Suppressor macrophage treated with lipopolysaccharide for 1 hour (primary cell): ENCODE measurements at regions not wholly inside any gene's neighbourhood (a gene's known extent, or its start where the extent isn't known, plus 50 kb on each side); places are given as distances from the start of the nearest gene placed in this dataset.
"Not testable (repeated sequence)": the region's sequence is repeated elsewhere in the genome, so short reads cannot be mapped to it uniquely, and the experiment has no call there.

ENCODE experiments used
- DNase-seq, 3 donors: peaks; one replicate each; pipeline ENCODE4 v3.0.0-alpha.2; 2020 to 2022

DNA sequence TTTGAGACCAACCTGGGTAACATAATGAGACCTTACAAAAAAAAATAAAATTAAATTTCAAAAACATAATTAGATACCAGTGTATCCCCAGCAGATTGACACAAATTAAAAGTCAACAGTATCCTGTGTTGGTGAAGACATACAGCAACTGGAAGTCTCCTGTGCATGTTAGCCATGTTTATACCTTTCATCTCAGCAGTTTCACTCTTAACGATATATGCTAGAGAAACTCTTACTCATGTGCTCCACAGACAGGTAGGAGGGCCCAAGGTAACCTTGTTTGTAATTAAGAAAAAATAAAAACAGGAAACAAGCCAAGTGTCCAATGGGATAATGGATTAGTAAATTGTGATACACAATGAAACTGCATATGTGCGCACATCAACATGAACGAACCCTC lies 50.1 kb upstream of the N4BP3 start:
- DNase-seq, result peak in 1 of 3 donors; percentile 17

DNA sequence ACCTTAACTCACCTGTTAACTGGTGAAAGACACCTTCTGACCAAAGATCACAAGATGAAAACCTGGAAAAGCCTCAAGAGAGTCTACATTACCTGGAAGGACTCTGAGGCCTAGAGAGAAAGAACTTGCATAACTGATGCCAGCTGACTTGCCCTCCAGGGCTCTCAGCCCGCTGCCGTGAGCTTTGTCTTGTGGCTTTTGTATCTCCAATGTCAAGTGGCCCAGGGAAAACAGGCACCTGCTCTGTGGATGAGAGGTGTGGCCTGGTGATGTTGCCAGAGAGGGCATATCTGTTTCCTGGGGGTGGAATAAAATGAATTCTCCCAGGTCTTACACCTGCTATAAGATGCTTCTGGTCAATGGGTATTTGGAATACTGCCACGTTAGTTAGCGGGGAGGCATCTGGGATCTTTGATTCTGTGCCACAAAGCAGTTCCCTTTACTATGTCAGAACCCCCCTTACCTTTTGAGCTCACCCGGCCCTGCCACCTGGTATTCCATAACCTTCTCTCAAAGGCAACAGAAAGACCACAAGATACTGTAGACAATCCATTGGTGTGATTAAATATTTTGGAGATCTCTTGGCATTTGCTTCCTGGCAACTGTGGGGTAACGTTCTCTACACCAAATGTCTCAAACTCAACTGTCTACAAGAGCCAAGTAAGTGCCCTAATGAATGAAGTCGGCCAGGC lies 54.9 kb upstream of the N4BP3 start:
- DNase-seq, result peak in 1 of 3 donors; percentile 5

DNA sequence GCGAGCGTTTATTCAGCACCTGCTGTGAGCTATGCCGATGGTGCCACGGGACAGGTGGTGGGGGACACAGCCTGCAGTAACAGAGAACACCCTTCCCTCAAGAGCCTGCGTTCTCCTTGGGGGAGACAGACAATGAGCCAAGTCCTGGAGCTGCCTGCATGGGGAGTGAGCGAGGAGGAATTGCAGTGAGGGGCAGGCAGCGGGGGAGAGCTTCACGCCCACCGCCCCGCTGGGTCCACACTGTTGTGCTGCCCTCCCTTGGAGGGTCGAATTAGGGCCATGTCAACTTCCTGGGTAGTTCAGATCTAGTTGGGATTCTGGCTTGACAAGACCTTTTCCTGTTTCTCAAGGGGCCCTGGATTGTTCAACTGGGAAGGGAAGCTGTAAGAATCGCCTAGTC lies 55.5 kb upstream of the N4BP3 start:
- peak in 1 of 3 donors; percentile 12 for DNase-seq

DNA sequence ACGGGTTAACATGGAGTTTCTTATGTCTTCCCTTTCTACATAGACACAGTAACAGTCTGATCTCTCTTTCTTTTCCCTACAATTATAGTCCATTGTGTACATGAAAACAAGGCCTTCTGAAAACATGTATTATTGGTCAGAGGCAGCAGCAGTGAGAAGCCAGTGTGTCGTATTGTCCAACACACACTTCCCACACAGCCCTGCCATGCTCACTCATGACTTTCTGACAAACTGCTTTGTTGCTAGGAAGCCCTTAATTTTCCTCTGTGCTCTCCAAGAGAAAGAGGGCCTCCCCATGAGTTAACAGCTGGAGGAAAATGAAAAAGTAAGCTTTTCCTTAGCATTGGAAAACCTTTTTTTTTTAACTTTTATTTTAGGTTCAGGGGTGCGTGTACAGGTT lies 56.4 kb upstream of the N4BP3 start:
- no peak for DNase-seq

DNA sequence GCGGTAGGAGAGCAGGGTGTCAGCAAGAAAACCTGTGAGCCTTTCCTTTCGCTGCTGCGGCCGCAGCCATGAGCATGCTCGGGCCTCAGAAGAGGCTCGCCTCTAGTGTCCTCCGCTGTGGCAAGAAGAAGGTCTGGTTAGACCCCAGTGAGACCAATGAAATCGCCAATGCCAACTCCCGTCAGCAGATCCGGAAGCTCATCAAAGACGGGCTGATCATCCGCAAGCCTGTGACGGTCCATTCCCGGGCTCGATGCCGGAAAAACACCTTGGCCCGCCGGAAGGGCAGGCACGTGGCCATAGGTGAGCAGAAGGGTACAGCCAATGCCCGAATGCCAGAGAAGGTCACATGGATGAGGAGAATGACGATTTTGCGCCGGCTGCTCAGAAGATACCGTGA lies 57.8 kb upstream of the N4BP3 start:
- DNase-seq, result peak in 1 of 3 donors; percentile 11

DNA sequence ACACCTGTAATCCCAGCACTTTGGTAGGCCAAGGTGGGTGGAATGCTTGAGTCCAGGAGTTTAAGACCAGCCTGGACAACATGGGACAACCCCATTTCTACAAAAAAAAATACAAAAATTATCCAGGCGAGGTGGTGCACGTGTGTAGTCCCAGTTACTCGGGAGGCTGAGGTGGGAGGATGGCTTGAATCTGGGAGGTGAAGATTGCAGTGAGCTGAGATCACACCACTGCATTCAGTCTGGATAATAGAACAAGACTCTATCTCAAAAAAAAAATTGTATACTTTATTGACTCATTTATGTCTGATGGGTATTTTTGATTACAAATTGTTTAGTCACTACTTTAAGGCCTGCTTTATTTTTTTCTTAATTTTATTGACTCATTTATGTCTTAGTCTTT lies 56.0 kb upstream of the PROP1 start:
- not testable (repeated sequence) for DNase-seq

DNA sequence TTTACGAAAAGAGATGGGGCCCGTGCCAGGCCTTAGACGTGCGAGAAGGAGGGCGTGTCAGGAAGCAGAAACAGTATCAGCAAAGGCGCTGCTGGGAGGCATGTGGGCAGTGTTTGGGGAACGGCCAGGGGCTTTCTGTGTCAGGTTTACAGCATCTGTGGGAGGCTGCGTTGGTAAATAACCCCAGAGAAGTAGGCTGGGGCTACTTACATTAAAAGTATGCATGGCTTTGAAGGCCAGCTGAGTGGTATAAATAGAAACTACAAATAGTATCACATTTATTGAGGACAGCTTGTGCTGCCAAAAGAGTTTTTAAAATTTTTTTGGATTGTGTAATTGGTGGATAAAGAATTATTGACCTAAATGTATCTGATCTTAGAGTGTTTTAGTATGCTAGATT lies 54.8 kb upstream of the PROP1 start:
- not testable (repeated sequence) for DNase-seq

DNA sequence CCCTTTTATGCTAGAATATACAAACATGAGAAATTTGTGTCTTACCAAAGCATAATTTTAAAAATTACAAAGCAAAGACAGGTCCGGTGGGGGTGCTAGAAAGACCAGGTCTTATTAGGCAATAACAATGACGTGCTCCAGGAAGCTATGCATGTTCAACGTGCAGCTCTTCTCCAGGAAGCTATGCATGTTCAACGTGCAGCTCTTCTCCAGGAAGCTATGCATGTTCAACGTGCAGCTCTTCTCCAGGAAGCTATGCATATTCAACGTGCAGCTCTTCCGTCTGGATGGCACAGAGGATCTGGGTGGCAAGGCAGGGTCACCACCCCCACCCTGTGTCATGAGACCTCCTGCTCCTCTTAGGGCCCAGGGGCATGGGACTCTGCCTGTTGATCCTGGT lies 51.9 kb upstream of the PROP1 start:
- not testable (repeated sequence) for DNase-seq

DNA sequence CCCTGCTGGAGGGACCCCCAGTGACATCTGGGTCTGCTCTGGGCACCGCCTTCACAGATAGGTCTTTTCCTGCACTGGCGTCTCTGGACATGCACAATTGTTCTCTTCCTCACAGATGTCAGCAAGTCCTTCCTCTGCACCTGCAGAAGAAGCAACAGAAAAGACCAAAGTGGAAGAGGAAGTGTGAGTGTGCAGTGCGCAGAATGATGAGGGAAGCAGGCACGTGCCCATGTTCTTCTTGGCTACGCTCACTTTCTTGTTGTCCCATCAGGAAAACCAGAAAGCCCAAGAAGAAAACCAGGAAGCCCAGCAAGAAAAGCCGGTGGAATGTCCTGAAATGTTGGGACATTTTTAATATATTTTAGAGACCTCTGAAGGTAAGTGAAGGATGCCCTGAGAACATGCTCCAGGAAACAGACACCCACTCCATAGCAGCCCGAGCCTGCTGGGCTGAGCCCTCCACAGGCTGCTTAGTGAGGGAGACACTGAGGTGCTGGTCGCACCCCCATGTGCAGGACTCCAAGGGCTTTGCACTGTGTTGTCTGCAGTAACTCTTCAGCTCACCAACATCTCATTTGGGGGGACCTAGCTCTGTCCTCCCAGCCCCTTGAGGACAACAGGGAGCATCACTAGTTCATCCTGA lies 50.8 kb upstream of the PROP1 start:
- not testable (repeated sequence) for DNase-seq

DNA sequence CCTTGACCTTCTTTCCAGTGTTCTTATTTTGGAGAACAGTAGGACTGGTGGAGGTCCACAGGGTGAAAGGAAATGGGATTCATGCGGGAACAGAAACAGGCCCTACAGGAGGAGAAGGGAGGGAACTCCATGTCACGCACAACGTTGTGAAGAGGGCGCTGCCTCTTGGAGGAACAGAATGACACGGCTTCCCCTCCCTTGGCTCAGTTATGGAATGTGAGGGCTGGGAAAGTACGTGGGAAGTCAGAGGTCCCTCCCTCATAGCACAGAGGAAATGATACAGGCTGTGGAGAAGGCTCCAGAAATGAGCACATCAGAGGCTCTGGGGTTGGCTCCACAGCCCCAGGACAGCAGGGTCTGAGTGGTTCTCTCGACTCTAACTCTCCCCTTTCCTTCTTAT lies 49.9 kb upstream of the PROP1 start:
- DNase-seq, result not testable (repeated sequence)
